HG03558 (cell line): ENCODE measurements at regions not wholly inside any gene's neighbourhood (a gene's known extent, or its start where the extent isn't known, plus 50 kb on each side); places are given as distances from the start of the nearest gene placed in this dataset.

Experiments
- ATAC-seq: cut with Tn5 transposase; IDR thresholded peaks from one replicate; pipeline ENCODE4 v1.9.1; 2021; ENCODE audit warnings: moderate number of reproducible peaks; ENCODE audit not compliant: unreplicated experiment; ENCODE audit errors: extremely low read depth

DNA sequence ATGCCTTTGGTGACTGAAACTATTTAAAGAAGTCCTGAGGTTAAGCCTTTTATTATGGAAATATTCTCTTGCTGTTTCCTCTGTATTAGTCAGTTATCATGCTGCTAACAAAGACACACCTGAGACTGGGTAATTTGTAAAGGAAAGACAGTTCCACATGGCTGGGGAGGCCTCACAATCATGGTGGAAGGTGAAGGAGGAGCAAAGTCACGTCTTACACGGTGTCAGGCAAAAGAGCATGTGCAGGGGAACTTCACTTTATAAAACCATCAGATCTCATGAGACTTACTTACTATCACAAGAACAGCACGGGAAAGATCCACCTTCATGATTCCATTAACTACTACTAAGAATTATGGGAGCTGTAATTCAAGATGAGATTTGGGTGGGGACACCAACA, 121.2 kb upstream of the GPR26 start:
- no peak for ATAC-seq

DNA sequence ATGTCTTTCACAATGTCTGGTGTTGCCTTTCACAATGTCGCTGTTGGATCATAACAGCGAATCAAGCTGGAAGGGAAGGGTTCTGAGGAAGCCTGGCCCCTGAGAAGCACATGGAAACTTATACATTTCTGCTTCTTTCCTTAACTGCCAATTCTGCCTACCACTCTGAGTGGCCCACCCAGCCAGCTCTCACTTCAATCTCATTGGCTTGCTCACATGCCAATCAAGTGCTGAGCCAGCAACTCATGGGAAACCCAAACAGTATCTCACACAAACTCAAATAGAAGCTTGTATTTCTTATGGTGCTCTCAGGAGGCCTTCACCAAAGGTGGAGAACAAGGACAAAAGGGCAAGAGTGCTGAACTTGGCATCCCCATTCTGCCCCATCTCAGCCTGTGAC, 117.4 kb upstream of the GPR26 start:
- ATAC-seq = no peak

DNA sequence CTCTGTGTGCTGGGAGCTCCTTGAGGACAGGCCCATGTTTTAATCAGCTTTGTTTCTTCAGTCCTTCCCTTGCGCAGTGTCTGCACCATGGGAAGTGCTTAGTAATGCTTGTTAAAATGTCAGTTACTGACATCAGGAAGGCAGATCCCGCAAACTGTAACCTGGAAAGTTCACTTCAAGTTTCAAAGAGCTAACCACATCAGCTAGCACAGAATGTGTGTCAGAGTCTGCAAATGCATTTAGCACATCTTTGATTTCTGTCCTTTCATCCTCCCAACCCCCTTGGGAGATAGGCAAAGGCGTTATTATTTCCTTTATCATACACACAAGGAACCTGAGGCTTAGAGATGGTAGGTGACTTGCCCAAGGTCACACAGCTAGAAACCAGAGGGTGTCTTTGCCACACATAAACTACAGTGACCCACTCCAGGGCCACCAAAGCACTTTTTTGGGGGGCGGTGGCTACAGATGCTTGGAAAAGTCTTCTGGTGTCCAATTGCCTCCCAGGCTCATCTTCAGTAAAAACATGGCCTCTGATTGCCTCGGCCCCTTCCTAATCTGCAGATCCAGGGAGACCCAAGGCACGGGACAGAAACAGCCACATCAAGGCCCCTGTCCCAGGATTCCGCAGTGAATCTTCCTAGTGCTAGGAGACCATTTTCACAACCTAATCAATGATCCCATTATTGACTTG, 116.2 kb upstream of the GPR26 start:
- ATAC-seq = no peak

DNA sequence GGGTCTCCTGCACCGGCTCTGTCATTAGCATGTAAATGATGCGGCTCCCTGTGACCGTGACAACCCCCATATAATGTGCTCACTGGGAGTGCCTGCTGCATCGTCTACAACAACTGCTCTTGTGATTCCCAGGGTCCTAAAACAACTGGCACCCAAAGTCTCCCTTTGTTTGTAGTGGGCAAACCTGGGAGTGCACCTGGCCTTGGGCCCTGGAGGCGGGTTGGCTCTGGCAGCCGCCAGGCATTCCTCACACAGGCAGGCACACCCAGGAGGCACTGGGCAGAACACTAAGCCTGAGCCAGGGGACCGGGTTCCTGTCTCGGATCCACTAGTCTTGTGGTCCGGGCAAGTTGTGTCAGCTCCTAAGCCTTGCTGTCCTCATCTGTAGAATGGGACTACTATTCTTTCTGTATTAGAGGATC, 115.5 kb upstream of the GPR26 start:
- ATAC-seq = no peak

DNA sequence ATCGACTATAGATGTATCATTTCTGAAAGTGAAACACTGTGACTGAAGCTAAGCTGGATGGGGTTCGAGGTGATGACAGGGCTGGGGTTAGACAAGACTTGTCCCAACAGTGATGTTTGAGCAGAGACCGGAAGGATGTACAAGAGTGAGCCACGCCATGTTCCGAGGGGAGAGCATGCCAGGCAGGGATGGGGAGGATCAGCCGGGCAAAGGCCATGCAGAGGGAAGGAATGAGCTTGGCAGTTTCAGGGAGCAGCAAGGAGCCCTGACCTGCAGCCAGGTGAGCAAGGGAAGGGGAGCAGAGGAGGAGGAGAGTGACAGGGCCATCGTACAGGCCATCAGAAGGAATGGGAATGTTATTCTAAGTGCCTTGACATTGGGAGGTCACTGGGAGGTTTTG, 114.9 kb upstream of the GPR26 start:
- no peak for ATAC-seq

DNA sequence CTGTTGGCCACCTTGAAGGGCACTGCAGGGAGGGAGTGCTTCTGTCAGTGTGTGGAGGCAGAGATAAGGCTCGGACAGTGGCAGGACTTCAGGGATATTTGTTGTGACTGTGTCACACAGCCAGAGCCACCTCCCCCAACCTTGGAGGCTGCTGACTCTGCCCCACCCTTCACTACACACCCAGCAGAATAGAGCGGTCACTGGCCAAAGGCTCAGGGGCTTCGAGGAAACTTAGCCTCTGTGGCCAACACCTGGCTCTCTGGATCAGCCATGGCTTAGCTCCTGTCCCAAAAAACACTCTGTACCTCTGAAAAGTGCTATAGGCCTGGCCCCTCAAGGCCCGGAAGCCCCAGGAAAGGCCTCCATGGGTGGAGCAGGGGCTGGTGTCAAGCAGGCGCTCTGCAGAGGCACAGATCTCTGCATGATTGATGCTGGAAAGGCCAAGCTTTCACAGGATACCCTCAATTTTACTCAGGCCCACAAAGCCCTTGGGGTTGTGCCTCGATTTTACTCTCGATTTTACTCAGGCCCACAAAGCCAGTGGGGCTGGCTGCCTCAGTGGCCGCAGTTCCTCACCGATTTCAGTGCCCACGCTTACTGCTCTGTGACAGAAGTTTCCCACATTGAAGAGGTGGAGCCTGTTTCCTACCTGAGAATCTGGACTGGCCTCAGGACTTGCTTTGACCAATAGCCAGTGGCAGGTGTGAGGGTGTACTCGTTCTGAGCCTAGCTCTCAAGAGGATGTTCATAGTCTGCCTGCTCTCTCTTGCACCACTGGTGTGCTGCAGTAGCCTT, 113.2 kb upstream of the GPR26 start:
- ATAC-seq = no peak

GRCh38 chr10:123553810-123554430, 112.2 kb upstream of the GPR26 start:
- ATAC-seq = no peak

GRCh38 chr10:123554656-123555055, 111.5 kb upstream of the GPR26 start:
- no peak for ATAC-seq

DNA sequence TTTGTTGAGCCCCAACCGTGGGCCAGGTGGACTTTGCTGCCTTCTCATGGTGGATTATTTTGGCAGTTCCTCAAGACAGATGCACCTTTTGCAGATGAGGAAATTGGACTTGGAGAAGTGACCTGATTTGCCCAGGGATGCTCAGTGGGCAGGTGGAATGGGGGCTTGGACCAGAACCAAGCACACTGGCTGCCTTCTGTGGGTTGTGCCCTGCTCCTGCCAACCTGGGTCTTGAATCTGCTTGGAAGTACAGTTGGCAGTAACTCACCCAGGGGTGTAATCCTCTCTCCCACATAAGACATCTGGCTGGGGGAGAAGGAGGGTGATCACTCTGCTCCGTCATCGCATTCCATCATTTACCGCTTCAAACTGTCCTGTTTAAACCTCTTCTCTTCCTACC, 110.5 kb upstream of the GPR26 start:
- no peak for ATAC-seq

DNA sequence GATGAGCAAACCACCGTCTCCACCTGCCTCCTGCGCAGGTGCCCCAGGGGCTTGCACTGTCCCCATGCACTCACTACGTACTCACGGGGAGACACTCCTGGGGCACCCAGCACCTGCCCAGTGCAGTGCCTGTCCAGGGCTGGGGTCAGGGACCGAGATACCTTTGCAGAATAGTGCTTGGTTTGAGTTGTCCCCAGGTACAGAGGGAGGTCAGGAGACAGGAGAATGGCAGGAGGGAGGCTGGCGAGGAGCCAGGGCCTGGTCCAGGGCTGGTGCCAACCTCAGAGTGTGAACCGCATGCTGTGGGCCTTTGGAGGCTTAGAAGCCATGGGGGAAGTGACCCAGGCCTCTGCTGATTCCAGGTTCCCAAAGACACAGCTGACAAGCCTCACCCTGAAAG, 110.1 kb upstream of the GPR26 start:
- no peak for ATAC-seq

GRCh38 chr10:123556736-123557135, 109.4 kb upstream of the GPR26 start:
- ATAC-seq = no peak

DNA sequence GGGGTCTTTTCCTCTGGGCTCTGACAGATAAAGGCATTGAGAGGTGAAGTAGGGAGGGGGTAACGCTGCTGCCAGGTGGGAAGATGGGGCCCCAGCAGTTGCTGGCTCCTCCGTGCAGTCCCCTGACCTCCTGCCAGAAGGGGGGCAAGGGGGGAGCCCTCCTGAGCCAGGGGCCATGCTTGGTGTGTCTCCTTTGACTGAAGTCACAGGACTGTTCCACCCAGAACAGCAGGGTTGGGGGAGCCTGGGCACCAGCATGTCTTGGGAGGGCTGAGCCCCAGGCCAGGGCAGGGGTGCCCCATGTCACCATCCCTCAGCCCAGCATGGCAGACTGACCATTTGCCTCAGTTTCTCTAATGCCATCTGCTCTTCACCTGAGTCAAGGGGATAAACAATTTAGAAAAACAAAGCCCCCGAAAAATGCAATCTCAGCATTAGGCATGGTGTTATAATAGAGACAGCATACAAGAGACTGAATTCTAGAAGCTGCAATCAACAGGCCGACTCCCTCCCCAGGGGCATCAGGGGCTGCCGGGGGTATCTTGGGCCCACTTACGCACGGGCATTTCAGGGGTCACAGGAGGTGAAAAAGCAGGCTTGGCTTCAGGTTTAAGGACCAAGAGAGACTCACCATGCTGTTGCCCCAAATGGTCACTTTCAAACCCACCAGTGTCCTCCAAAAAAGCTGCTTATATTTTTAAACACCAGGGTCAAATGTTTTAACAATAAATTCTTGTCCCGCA, 108.6 kb upstream of the GPR26 start:
- ATAC-seq = no peak

- no peak for ATAC-seq
These were observed 107.5 kb upstream of the GPR26 start for GRCh38 chr10:123558651-123559050.

DNA sequence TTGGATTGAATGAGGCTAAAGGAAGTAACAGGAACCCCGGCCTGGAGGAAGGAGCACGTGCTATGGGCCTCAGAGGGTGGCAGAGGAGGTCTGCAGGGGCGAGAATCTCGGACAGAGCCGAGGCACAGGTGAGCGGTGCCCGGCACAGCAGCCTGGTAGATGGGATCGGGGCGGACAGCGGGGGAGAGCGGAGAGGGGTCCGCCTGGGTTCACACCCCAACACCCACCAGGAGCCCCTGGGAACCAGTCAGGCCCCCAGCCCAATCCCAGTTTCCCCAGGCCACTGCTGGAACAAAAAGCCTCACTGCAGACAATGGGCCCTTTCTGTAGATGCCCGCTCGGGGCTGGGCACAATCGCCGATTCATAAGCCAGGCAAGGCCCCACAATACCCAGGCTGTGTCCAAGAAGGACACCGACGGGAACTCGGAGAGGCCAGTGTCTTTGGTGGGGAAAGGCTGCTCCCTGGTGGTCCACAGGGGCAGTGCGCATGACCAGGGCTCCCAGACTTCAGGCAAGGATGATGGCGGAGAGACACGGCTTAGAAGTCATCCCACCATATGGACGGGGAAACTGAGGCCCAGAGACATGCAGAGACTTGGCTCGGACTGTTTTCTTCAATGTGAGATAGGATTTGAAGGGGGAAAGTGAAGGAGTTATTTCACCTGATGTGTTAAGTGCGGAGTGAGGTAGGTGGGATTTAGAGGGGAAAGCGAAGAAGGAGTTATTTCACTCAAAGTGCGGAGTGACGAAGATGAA, 106.9 kb upstream of the GPR26 start:
- ATAC-seq = no peak

DNA sequence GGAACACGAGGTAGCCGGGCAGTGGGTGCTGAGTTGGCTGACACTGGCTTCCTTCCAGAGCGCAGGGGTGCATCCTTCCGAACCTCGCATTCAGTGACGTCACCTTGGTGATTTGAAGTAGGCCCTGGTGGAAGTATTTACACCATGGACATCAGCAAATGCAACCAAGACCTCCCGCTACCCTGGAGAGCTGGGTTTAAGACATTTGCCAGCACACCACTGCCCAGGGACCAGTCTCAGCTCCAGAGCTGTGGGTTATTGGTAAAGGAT, 106.4 kb upstream of the GPR26 start:
- ATAC-seq = no peak

GRCh38 chr10:123560301-123561140, 105.6 kb upstream of the GPR26 start:
- no peak for ATAC-seq

GRCh38 chr10:123561141-123561440, 105.1 kb upstream of the GPR26 start:
- ATAC-seq = no peak

DNA sequence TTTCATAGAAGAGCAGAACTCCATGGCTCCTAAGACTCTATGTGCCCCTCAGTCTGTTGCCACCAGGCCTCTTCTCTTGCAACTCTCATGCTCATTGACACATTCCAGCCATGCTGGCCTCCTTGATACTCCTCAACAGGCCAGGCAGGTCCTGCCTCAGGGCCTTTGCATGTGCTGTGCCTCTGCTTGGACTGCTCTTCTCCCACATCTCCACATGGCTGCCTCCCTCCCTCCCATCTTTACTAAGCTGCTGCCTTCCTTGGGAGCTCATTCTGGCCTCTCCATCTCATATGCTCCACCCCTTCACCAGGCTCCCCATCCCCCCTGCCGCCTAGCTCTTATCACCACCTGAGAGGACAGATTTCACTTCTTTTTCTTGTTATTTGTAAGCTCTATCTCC, 103.8 kb upstream of the GPR26 start:
- no peak for ATAC-seq

GRCh38 chr10:123562811-123563580, 103.2 kb upstream of the GPR26 start:
- no peak for ATAC-seq
